Fibroblast of the aortic adventitia (primary cell): ENCODE measurements at regions not wholly inside any gene's neighbourhood (a gene's known extent, or its start where the extent isn't known, plus 50 kb on each side); places are given as distances from the start of the nearest gene placed in this dataset.

Source experiments
- DNase-seq: peaks from one replicate; pipeline ENCODE4 v3.0.0-alpha.2; 2010; ENCODE audit warnings: low read depth
- H3K4me3 ChIP-seq: 2 replicates; pipeline ENCODE4 v1.5.1; 2011; ENCODE audit warnings: low read depth, mild to moderate bottlenecking, control low read depth, low read length, moderate library complexity
- TF ChIP-seq, protein P1 (sequence below): IDR thresholded peaks from 2 replicates; pipeline ENCODE4 v1.5.1; 2011; ENCODE audit warnings: mild to moderate bottlenecking, low read length, control low read depth, inconsistent platforms; ENCODE audit not compliant: insufficient read depth

DNA sequence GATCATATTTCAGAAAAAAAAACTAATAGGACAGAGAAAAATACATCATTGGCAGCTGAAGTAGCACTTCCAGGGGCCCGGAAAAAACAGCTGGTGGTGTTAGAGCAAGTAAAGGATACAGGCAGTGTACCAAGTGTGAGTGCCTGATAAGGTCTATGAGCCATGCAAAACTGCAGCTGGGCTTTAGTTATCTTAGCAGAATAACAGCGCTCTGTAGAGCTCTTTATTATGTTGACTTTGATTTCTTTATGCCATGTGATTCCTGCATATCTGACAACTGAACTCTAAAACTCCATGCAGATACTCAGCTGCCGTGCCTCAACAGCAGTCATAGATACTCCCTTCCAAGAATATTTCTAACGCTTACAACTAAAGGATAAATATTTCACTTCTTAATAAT, 119.5 kb downstream of the CAAP1 start:
- TF ChIP-seq, protein P1, sequence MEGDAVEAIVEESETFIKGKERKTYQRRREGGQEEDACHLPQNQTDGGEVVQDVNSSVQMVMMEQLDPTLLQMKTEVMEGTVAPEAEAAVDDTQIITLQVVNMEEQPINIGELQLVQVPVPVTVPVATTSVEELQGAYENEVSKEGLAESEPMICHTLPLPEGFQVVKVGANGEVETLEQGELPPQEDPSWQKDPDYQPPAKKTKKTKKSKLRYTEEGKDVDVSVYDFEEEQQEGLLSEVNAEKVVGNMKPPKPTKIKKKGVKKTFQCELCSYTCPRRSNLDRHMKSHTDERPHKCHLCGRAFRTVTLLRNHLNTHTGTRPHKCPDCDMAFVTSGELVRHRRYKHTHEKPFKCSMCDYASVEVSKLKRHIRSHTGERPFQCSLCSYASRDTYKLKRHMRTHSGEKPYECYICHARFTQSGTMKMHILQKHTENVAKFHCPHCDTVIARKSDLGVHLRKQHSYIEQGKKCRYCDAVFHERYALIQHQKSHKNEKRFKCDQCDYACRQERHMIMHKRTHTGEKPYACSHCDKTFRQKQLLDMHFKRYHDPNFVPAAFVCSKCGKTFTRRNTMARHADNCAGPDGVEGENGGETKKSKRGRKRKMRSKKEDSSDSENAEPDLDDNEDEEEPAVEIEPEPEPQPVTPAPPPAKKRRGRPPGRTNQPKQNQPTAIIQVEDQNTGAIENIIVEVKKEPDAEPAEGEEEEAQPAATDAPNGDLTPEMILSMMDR, result no peak
- H3K4me3 ChIP-seq, result no peak overlapping the region
- DNase-seq, result no peak

DNA sequence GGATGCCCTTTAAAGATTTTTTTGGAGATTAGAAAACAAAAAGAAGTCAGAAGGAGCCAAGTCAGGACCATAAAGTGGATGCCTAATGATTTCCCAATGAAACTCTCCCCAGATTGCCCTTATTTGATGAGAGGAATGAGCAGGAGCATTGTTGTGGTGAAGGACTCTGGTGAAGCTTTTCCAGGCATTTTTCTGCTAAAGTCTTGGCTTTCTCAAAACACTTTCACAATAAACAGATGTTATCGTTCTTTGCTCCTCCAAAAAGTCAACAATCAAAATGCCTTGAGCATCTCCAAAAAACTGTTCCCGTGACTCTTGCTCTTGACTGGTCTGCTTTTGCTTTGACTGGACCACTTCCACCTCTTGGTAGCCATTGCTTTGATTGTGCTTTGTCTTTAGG, 121.8 kb downstream of the CAAP1 start:
- DNase-seq, result peak; percentile 17
- TF ChIP-seq, protein P1, result no peak
- H3K4me3 ChIP-seq, result no peak overlapping the region

DNA sequence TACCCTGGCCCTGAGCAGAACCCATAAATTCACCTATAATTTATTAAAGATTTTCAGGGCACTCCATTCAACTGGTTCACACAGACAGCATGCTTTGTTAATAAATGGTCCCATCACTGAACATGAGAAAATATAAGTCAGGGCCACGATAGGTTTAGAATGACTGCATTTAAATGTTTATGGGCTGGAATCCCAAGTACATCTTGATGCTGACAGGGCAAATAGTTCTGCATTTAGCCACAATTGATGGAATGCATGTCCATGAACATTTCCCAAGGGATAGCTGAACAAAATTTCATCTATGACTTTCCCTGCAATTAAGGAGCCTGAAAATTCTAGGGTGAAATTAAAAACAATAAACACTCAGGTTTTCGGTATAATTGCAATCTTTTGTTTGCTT, 124.5 kb downstream of the CAAP1 start:
- TF ChIP-seq, protein P1, result no peak
- DNase-seq, result peak; percentile 5
- H3K4me3 ChIP-seq, result no peak overlapping the region

GRCh38 chr9:26760675-26761074, 131.9 kb downstream of the CAAP1 start:
- no peak overlapping the region for H3K4me3 ChIP-seq
- TF ChIP-seq, protein P1, result no peak
- DNase-seq, result no peak

GRCh38 chr9:26758655-26759054, 133.9 kb downstream of the CAAP1 start:
- no peak for DNase-seq
- TF ChIP-seq, protein P1, result no peak

GRCh38 chr9:26756881-26757280, 135.7 kb downstream of the CAAP1 start:
- no peak for DNase-seq

More at GRCh38 chr9:26758655-26759054, 133.9 kb downstream of the CAAP1 start:
- H3K4me3 ChIP-seq, result no peak overlapping the region

GRCh38 chr9:26755476-26755875, 137.1 kb downstream of the CAAP1 start:
- DNase-seq, result no peak
- TF ChIP-seq, protein P1, result no peak
- no peak overlapping the region for H3K4me3 ChIP-seq

More at GRCh38 chr9:26756881-26757280, 135.7 kb downstream of the CAAP1 start:
- TF ChIP-seq, protein P1, result no peak
- no peak overlapping the region for H3K4me3 ChIP-seq
